HG03066 (cell line): ENCODE measurements at regions not wholly inside any gene's neighbourhood (a gene's known extent, or its start where the extent isn't known, plus 50 kb on each side); places are given as distances from the start of the nearest gene placed in this dataset.

Source experiments
- ATAC-seq: cut with Tn5 transposase; IDR thresholded peaks from one replicate; pipeline ENCODE4 v1.9.1; 2021; ENCODE audit warnings: low read depth; ENCODE audit not compliant: unreplicated experiment

DNA sequence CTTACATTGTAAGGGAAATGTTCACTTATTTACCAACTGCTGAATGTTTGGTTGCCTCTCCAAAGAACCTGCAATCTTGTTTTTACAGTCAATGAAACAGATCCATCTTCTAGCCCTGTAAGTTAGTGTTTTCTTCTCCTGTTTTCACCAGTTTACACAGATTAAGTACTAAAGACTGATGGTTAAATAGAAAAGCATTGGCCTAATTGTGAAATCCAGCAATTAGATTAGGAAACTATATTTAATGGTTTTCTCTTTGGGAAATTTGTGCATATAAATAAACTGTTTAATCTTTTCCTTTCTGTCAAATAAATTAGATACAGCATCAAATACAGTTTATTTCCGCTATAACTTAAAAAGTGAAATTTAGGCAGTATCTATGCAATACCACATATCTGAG lies 247.9 kb upstream of the MEF2C start:
- ATAC-seq, result no peak

DNA sequence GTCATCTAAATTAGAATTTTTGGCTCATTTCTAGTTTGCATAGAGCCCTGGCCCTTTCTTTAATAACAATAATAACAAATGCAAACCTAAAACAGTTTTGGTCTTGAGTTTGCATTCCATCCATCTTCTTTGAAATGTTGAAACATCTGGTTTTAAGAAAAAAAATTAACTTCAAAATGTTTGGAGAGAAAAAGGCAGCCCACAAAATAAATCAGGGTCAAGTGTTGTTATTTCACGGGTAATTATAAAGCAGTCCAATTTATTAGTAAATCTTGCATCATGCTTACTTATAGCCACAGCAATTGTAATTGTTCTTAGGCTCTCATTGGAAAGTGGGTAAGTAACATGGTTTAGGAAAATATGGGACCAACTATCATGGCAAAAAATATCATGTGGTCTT lies 247.0 kb upstream of the MEF2C start:
- ATAC-seq, result no peak

DNA sequence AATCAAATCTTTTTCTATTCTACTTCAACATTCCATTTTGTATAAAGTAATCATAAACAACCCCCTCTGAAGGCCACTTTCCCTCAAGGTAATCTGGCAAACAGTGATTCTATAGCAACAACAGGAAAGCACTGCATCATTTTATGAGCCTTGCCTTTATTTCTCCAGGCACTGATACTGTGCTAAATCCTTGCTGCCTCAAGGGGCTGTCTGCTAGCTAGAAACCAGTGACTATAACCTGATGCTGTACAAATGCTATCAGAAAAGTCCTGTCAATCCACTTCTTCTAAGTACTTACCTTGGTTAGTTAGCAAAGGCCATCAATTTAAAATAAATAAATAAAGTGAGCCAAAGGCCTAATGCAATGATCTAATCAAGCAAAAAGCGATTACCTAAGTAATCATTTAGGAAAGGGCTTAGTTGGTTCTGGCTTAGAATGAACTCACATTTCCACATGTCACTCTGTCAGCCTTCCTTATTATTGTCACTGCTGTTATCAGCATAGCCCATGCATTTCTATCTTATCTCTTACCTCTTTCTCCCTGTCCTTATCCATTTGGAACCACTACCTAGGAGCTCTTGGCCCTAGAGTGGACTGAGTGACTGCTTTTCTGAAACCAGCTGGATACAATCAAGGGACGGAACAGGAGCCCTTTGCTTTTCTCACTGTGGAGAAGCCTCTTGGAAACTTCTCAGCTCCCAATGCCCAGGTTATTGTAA lies 246.1 kb upstream of the MEF2C start:
- ATAC-seq, result no peak

DNA sequence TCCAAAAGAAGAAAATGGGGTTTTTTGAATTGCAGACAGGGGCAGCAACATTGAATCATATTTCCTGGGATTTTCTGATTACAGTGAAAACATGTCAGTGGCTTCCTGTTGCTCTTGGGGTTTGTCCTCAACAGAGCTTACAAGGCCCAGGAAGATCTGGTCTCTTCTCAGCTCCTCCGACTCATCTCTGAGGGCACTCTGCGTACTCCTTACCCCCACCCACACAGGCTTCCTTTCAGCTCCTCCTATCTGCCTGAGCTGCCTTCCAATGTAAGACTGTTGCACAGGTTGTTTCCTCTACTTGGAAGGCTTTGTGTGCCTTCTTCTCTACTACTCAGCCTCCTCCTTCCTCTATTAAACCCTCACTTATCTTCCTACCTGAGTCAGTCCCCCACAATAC lies 245.1 kb upstream of the MEF2C start:
- ATAC-seq, result no peak

DNA sequence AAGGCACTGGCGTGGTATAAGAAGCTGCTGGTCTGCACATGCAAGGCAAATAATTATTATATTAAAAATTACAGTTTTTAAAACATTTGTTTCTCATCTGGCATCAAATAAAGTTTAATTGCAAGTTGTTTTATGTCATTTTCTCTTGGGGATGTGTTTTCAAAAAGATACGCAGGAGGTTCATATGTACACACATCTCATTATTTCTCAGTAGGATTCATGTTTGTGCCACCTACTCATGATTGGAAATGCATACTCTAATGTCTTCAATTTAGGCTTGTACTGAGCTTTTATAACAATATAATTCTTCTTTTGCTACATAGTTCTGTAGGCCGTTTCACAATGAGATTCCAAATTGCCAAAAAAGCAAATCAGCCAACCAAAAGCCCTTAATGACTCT lies 244.2 kb upstream of the MEF2C start:
- no peak for ATAC-seq

DNA sequence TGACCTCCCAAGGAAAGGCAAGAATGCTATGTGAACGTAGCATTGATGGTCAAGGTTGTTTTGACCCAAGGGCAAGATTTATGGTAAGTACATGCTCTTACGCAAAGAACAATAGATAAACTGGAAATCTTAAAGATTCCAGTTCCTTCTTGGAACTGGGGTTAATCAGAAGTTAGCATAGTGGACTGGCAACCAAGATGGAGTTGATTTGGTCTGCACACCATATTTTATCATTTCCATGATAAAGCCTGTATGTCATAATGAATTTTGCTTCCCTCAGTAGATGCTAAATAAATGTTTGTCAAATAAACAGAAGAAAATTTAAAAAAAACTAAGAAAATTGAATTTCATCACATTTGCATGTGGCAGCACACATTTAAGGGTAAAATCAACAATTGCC lies 242.4 kb upstream of the MEF2C start:
- no peak for ATAC-seq

DNA sequence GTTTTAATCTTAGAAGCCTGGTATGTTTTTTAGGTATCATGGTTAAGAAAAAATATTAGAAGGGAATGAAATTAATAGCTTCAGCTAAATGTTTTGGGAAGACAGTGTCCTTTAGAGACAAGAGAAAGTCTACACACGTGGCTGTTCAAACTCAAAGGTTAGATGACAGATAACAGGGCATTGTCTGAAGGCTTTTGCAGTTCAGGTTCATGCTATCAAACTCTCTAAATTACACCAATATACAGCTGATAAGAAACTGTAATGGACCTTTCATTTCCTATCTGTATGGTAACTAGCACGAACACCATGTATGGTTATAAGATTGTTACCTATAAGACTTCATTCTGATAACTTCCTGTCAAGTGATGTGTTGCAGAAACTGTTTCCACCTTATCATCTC lies 240.6 kb upstream of the MEF2C start:
- ATAC-seq, result no peak

DNA sequence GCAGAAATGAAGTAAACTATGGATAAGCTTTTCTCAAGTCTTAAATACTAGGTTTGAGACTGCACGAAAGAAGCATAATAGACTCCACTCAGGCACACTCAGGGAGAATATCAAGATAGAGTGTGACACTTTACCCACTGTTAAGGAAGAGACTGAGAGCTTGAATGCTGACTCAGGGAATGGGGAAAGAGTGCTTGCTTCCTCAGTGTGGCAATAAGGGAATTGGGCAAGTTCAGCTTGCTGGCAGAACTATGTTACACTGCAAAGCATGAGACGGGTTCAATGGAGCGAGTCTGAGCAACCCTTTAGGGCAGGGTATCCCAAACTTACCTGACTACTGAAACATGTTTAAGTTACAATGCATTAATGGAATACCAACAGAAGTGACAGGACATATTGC lies 237.7 kb upstream of the MEF2C start:
- no peak for ATAC-seq

DNA sequence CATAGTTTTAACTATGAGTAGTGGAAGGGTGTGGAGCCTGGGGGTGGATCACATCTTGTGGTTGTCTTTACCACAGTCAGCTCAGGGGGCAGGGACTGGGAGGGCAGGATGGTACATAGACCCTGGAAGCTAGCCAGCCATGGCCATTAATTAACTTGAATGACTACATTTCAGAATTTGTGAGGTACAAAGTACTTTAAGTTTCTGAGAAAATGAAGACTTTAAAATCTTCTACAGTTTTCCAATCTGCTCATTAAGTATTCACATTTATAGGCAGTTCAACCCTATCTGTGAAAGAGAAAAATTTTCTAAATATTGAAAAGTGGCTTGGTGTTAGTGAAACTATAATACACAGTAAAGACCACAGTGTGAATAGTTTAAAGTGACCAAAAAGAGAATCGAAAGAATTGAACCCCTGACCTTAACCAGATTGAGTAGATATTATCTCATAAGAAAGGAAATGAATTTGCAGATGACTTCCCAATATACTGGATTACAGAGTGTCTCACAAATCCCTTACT lies 234.2 kb upstream of the MEF2C start:
- ATAC-seq, result peak; percentile 89

DNA sequence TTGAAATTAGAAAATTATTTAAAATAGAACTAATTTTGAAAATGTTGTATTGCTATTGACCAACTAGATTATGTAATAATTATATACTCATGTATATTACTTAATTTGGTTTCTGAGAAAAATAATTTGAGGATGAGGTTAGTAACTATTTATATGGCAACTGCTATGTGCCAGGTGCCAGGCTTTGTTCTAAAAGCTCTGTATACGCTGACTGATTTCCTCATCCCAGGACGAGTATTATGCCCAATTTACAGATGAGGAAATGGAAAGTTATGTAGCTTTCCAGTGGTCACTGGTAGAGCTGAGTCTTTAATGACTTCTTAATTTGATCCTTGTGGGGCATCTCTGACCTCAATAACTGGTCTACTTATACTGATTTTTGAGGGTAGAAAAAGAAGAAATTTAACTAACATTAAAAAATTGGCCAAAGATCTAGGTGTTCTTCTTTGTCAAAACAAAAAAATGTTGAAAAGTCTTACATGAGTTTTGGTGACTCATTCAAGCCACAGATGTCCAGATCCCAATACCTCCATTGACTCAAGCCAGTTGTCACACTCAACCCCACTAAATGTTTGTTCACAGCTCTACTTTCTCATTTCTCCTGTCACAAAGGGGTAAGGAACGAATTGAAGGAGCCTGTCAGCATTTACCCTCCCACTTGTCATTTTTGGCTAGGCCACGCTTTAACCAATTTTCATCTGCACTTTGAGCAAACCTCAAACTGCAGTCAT lies 228.1 kb upstream of the MEF2C start:
- no peak for ATAC-seq

DNA sequence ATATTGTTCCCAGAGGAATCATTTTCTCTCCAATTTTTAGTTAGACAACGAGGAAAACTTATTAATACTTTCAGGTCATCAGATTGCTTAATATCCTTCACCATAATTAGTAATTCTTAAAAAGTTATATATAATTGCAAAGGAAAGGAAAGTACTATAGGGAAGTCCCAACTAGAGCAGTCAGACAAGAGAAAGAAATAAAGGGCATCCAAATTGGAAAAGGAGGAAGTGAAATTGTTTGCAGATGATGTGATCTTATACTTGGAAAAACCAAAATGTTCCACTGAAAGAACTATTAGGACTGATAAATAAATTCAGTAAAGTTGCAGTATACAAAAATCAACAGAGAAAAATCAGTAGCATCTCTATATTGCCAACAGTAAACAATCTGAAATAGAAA lies 223.5 kb upstream of the MEF2C start:
- ATAC-seq, result no peak

DNA sequence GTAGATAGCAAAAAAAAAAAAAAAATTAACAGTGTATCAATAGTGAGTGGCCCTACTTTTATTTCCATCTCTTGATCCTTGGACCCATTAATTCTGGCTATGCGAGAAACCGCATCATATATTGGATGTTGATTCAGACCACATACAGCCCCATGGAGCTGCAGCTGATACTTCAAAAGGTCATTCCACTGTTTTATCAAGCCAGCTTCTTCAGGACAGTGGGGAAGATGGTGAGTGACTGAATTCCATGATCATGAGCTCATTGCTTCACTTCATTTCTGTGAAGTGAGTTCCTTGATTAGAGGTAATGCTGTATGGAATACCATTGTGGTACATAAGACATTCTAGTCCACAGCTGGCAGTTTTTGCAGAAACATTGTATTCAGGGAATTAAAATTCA lies 222.9 kb upstream of the MEF2C start:
- ATAC-seq, result no peak

DNA sequence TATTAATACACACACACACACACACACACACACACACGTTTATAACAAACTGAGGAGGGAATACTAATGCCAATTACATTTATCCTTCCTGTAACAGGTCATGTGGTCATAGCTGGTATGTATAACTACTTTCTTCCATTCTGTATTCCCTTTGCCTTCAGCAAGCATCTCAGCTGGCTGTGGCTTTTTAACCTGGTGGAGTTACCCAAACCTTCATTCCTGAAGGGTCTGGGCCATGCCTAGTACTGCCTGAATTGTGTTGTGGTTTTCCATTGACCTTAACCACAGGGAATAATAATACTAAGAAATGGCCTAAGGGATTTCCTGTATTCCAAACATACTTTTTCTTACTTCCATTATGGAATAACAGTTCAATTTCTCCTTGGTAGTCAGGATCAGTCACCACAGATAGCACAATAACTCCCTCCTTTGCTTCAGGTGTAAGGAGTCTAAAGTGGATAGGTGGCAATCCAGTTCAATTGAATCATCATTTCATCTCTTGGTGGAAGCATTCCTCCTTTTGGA lies 222.2 kb upstream of the MEF2C start:
- no peak for ATAC-seq

DNA sequence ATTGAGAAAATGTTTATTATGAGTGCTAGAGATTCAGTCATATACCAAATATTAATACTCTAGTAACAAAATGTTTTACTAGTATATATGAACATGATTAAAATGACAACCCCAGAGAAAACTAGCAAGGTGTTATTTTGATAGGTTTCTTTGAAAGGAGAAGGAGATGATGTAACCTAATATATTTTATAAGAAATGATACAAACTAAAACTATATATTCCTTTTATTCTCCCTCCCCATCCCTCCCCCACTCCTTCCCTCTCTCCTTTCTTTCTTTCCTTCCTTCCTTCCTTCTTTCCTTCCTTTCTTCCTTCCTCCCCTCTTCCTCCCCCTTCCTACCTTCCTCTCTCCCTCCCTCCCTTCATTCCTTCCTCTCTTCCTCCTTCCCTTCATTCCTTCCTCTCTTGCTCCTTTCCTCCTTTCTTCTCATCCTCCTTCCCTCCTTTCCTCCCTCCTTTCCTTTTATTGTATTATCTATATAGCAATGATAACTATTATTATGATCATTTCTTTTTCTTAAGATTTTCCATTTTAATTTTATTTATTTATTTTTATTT lies 215.3 kb upstream of the MEF2C start:
- no peak for ATAC-seq

DNA sequence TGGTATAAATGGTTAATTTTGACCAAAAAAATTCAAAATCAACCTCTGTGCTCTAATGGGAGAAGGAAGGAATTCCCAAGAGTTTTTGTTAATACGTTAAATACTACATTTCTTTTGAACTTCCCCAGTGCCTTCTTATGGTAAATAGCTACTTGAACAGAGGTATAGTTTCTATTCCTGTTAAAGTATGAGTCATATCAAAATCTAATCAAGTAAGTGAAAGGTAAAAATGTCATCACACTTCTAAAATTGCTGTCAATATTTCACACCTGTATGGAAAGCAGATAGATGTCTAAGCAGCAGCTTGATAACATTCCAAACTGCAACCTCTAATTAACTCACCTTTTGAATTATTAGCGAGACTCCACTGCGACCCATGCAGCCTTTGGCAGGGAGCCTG lies 214.1 kb upstream of the MEF2C start:
- ATAC-seq, result peak; percentile 88

DNA sequence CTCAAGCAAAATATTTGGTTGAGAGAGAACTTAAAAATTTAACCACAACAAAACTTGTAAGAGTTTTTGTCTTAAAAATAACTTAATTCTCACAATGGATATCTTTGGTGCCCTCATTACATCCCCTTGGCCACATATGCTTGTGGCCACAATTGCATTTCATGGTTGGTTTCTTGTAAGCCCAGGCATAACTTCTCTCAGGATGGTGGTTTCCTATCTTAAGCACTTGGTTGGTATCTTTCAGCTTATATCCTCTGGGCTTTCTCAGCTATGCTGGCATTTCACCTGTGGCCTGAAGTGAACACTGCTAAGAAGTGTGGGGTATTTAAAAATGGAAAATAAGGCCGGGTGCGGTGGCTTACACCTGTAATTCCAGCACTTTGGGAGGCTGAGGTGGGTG lies 212.4 kb upstream of the MEF2C start:
- ATAC-seq, result no peak

DNA sequence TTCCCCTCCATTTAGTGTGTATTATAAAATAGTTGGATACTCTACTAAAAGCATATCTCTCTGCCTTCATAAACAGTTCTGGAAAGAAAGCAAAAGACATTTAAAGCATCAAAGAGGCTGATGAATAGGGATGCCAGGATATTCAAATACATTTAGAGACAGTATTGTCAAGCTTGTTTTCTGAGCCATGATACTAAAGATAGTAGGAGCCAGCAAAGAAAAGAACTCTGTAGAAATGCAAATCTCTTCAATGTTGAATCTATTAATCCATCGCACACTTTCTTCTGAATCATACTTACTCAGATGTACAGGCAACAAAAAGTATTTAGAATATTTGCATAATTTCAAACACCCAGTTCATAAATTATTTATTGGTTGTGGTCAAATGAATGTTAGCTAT lies 207.1 kb upstream of the MEF2C start:
- no peak for ATAC-seq

DNA sequence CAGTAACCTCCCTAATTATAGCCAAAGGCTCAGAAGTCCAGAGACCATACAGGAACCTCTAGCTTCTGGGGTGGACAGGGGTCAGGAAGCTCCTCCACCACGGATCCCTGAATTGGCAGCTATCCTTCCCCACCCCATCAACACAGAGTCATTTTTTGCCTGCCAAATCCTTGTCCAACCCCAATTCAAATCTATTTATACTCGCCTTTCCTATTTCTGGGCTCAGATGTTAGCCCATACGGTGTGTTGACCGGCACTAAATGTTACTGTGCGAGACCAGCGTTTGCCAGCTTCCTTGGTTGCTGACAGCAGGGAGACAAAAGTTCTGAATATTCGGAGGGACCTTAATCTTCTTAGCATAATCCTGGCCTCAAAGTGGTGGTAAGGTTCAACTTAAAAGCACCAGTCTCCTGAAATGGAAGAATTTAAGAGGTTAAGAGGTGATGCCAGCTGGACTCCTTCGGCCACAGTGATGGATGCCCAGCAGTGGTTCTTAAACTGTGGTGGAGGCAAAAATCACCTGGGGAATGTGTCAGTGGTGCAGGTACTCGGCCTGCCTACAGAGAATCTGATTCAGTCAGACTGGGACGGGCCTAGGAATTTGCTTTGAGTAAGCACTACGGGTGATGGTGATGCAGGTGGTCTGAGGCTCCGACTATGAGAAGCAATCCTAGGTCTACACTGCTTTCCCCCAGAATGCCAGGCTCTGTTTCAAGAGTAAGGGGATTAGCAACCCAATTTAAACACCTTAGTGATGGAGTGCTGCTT lies 204.8 kb upstream of the MEF2C start:
- no peak for ATAC-seq

DNA sequence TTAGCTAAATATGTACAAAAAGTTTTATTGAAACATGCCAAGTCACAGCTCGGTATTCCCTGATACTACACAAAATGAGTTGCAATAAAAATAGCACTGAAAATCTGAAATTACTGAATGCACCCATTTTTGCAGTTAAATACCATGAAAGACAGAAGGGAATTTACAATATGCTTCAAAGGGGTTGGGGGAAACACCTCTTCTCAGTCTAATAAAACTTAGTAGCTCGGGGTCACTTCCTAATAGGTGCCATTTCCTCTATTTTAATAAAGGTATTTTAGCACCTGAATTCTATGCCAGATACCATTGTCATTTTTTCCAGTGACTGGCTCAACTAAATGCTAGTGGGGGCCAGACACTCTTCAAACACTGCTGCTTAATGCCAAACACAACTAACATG lies 204.1 kb upstream of the MEF2C start:
- no peak for ATAC-seq

DNA sequence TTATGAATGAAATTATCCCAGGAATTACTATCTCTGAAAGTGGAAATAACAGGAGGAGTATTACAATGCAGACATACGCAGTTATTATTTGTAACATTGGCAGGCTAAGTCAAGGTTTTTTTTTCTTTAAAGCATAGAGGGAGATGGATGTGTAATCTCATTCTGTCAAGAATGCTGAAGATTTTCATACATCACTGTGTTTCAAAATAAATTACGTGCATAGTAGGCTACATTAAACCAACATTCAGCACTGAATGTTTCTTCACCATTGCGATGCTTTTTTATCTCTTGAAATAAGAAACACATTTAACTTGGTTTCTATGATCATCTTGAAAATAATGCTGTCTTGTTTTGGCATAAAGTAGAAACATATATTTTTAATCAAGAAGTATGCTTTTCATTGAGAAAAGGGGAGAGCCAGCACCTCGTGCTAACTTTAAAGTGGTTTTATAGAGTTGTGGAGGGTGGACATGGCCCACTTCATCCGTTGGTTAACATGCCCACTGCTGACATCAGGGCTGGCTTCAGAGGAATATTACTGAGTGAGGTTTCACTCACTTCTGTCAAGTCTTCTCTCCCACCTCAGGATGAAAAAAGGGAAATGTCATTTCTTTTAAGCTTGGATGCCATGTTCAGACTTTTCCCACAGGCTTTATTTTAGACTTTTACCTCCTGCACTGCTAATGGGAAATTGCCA lies 203.6 kb upstream of the MEF2C start:
- ATAC-seq, result no peak
